ENCODE measurements at regions not wholly inside any gene's neighbourhood (a gene's known extent, or its start where the extent isn't known, plus 50 kb on each side); places are given as distances from the start of the nearest gene placed in this dataset.

DNA sequence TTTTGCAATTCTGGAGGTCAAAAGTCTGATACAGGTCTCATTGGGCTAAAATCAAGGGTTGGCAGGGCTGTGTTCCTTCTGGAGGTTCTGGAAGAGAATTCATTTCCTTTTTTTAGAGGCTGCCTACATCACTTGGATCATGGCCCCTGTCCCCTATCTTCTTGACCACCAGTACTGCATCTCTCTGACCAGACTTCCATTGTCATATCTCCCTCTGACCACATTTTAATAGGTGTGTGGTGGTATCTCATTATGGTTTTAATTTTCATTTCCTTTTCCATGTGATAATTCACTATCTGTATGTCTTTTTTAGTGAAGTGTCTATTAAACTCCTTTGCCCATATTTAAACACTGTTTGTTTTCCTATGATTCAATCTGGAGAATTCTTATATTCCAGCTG lies 215.2 kb upstream of the OTX2 start:
- ChIA-PET CTCF (no interaction called here), POLR2A (no interaction called here)
- DNase-seq (ENCODE audit: low read depth, low spot score) (no peak), ATAC-seq (no peak)
- no peak overlapping the region for H3K4me3 ChIP-seq (ENCODE audit: low read depth in 2 of 2, low read length in 2 of 2)
- in situ Hi-C loops (cut with HindIII; ENCODE audit: low pct_unique_long_range_greater_than_20kb, low sequenced_read_pairs): no loop called here
- H3K36me3 ChIP-seq (ENCODE audit: control insufficient read depth, insufficient read depth, low read length): no peaks in the 10 kb centered on the region
- TF ChIP-seq, protein P1, sequence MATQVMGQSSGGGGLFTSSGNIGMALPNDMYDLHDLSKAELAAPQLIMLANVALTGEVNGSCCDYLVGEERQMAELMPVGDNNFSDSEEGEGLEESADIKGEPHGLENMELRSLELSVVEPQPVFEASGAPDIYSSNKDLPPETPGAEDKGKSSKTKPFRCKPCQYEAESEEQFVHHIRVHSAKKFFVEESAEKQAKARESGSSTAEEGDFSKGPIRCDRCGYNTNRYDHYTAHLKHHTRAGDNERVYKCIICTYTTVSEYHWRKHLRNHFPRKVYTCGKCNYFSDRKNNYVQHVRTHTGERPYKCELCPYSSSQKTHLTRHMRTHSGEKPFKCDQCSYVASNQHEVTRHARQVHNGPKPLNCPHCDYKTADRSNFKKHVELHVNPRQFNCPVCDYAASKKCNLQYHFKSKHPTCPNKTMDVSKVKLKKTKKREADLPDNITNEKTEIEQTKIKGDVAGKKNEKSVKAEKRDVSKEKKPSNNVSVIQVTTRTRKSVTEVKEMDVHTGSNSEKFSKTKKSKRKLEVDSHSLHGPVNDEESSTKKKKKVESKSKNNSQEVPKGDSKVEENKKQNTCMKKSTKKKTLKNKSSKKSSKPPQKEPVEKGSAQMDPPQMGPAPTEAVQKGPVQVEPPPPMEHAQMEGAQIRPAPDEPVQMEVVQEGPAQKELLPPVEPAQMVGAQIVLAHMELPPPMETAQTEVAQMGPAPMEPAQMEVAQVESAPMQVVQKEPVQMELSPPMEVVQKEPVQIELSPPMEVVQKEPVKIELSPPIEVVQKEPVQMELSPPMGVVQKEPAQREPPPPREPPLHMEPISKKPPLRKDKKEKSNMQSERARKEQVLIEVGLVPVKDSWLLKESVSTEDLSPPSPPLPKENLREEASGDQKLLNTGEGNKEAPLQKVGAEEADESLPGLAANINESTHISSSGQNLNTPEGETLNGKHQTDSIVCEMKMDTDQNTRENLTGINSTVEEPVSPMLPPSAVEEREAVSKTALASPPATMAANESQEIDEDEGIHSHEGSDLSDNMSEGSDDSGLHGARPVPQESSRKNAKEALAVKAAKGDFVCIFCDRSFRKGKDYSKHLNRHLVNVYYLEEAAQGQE (IDR thresholded peaks at IDR 0.05; ENCODE audit: insufficient read depth in 1 of 2, low read depth in 2 of 2, low read length in 1 of 2): no peak
- TF ChIP-seq POLR2AphosphoS5 (IDR thresholded peaks at IDR 0.05; ENCODE audit: low read depth, low read length) (no peak), SIN3A (IDR thresholded peaks at IDR 0.05; ENCODE audit: borderline replicate concordance, insufficient read depth, low read depth, low read length) (no peak), TCF7L2 (IDR thresholded peaks at IDR 0.05; ENCODE audit: low read depth, low read length) (no peak)
- TF ChIP-seq, protein P2, sequence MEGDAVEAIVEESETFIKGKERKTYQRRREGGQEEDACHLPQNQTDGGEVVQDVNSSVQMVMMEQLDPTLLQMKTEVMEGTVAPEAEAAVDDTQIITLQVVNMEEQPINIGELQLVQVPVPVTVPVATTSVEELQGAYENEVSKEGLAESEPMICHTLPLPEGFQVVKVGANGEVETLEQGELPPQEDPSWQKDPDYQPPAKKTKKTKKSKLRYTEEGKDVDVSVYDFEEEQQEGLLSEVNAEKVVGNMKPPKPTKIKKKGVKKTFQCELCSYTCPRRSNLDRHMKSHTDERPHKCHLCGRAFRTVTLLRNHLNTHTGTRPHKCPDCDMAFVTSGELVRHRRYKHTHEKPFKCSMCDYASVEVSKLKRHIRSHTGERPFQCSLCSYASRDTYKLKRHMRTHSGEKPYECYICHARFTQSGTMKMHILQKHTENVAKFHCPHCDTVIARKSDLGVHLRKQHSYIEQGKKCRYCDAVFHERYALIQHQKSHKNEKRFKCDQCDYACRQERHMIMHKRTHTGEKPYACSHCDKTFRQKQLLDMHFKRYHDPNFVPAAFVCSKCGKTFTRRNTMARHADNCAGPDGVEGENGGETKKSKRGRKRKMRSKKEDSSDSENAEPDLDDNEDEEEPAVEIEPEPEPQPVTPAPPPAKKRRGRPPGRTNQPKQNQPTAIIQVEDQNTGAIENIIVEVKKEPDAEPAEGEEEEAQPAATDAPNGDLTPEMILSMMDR (IDR thresholded peaks at IDR 0.05): no peak
- no peaks in the 10 kb centered on the region for H3K4me1 ChIP-seq (ENCODE audit: control insufficient read depth, insufficient read depth, low read length)
- no peak overlapping the region for H3K27ac ChIP-seq (ENCODE audit: low read length)
- intact Hi-C loops (cut with micrococcal nuclease; ENCODE audit: unreplicated experiment): no loop called here
- no TSS peak for BruUV-seq (replicated peaks)
- H3K27me3 ChIP-seq (ENCODE audit: control insufficient read depth, insufficient read depth, low read length): no peaks in the 10 kb centered on the region
- no peaks in the 10 kb centered on the region for H3K9me3 ChIP-seq (ENCODE audit: control insufficient read depth, insufficient read depth, low read depth, low read length)

DNA sequence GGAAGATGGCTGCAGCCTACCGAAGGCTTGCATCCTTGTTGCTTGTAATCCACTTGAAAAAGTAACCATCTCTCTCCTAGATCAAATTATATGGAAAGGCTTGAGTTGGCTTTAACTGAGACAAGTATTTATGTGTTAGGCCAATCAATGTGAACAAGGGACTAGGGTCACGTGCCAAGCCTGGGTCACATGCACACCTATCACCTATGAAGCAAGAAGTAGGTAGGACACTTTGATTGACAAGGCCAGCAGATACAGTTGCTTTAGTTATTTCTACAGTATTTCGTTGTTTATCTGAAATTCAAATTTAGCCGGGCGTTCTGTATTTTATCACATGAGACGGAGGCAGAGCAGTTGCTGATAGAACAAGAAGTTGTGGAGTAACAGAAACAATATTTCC lies 212.3 kb upstream of the OTX2 start:
- no peak overlapping the region for H3K4me3 ChIP-seq (ENCODE audit: low read depth in 2 of 2, low read length in 2 of 2)
- no peak for DNase-seq (ENCODE audit: low read depth, low spot score)
- TF ChIP-seq, protein P2 (IDR thresholded peaks at IDR 0.05): no peak
- no peak for TF ChIP-seq SIN3A (IDR thresholded peaks at IDR 0.05; ENCODE audit: borderline replicate concordance, insufficient read depth, low read depth, low read length)
- no peak for TF ChIP-seq TCF7L2 (IDR thresholded peaks at IDR 0.05; ENCODE audit: low read depth, low read length)
- TF ChIP-seq POLR2AphosphoS5 (IDR thresholded peaks at IDR 0.05; ENCODE audit: low read depth, low read length): no peak
- TF ChIP-seq, protein P1 (IDR thresholded peaks at IDR 0.05; ENCODE audit: insufficient read depth in 1 of 2, low read depth in 2 of 2, low read length in 1 of 2): no peak
- no peak overlapping the region for H3K27ac ChIP-seq (ENCODE audit: low read length)
- BruUV-seq (replicated peaks): no TSS peak
- no peaks in the 10 kb centered on the region for H3K9me3 ChIP-seq (ENCODE audit: control insufficient read depth, insufficient read depth, low read depth, low read length)
- CTCF ChIA-PET: no interaction called here
- POLR2A ChIA-PET: no interaction called here
- no peaks in the 10 kb centered on the region for H3K36me3 ChIP-seq (ENCODE audit: control insufficient read depth, insufficient read depth, low read length)
- no peaks in the 10 kb centered on the region for H3K27me3 ChIP-seq (ENCODE audit: control insufficient read depth, insufficient read depth, low read length)
- no peaks in the 10 kb centered on the region for H3K4me1 ChIP-seq (ENCODE audit: control insufficient read depth, insufficient read depth, low read length)
- no peak for ATAC-seq
- in situ Hi-C loops (cut with HindIII; ENCODE audit: low pct_unique_long_range_greater_than_20kb, low sequenced_read_pairs) (no loop called here), intact Hi-C loops (cut with micrococcal nuclease; ENCODE audit: unreplicated experiment) (no loop called here)
